NOMO-1 (cell line): ENCODE measurements at regions not wholly inside any gene's neighbourhood (a gene's known extent, or its start where the extent isn't known, plus 50 kb on each side); places are given as distances from the start of the nearest gene placed in this dataset.

ENCODE experiments used
- DNase-seq, 2 experiments: peaks; one replicate each; lab custom pipeline; 2025; ENCODE audit not compliant: unreplicated experiment in 2 of 2; lab: John Stamatoyannopoulos, UW

GRCh38 chr2:147045113-147045512, 799.7 kb upstream of the ACVR2A start:
- DNase-seq = peak in 1 of 2 experiments; percentile 4

- no peak for DNase-seq
Measured at GRCh38 chr2:147041121-147041494, 803.7 kb upstream of the ACVR2A start.

GRCh38 chr2:147040298-147041120, 804.3 kb upstream of the ACVR2A start:
- DNase-seq = no peak

- no peak for DNase-seq
Measured at GRCh38 chr2:147037048-147037447, 807.8 kb upstream of the ACVR2A start.

- no peak for DNase-seq
Measured at GRCh38 chr2:147033044-147033443, 811.8 kb upstream of the ACVR2A start.

GRCh38 chr2:147031897-147032296, 812.9 kb upstream of the ACVR2A start:
- no peak for DNase-seq

GRCh38 chr2:147030966-147031720, 813.7 kb upstream of the ACVR2A start:
- no peak for DNase-seq

- DNase-seq = no peak
Measured at GRCh38 chr2:147027436-147027835, 817.4 kb upstream of the ACVR2A start.

- DNase-seq = no peak
Measured at GRCh38 chr2:147026664-147027295, 818.0 kb upstream of the ACVR2A start.

GRCh38 chr2:147025646-147026585, 818.9 kb upstream of the ACVR2A start:
- peak in 1 of 2 experiments; percentile 3 for DNase-seq

GRCh38 chr2:147019311-147019710, 825.5 kb upstream of the ACVR2A start:
- no peak for DNase-seq

- DNase-seq = no peak
Measured at GRCh38 chr2:147017951-147018645, 826.7 kb upstream of the ACVR2A start.

- no peak for DNase-seq
Measured at GRCh38 chr2:147016181-147016580, 828.6 kb upstream of the ACVR2A start.

GRCh38 chr2:147015591-147015990, 829.2 kb upstream of the ACVR2A start:
- no peak for DNase-seq

GRCh38 chr2:147013696-147014392, 831.0 kb upstream of the ACVR2A start:
- no peak for DNase-seq

- DNase-seq = no peak
Measured at GRCh38 chr2:147008481-147008880, 836.3 kb upstream of the ACVR2A start.

- DNase-seq = no peak
Measured at GRCh38 chr2:147006736-147007141, 838.1 kb upstream of the ACVR2A start.

GRCh38 chr2:147003081-147003480, 841.7 kb upstream of the ACVR2A start:
- DNase-seq = no peak

- DNase-seq = no peak
Measured at GRCh38 chr2:147002256-147002655, 842.6 kb upstream of the ACVR2A start.
